ENCODE measurements at regions not wholly inside any gene's neighbourhood (a gene's known extent, or its start where the extent isn't known, plus 50 kb on each side); places are given as distances from the start of the nearest gene placed in this dataset.
"Not testable (repeated sequence)": the region's sequence is repeated elsewhere in the genome, so short reads cannot be mapped to it uniquely, and the experiment has no call there.

GRCh38 chr2:134009906-134010305 lies 244.0 kb upstream of the MGAT5 start:
- not testable (repeated sequence) for H3K36me3 ChIP-seq (ENCODE audit: insufficient read depth, low read length)

GRCh38 chr2:134011936-134012586 lies 241.8 kb upstream of the MGAT5 start:
- Histone ChIP-seq H3K27ac (ENCODE audit: low read depth, low read length) (no peak overlapping the region), H3K27me3 (ENCODE audit: insufficient read depth, low read length) (peaks cover 6% of the 10 kb centered on the region), H3K36me3 (ENCODE audit: insufficient read depth, low read length) (no peaks in the 10 kb centered on the region), H3K4me3 (ENCODE audit: low read depth, low read length) (no peak overlapping the region), H3K79me2 (ENCODE audit: control insufficient read depth, insufficient read depth, low read length, unreplicated experiment) (no peaks in the 10 kb centered on the region), H2AFZ (ENCODE audit: low read length, unreplicated experiment) (no peak overlapping the region), H3K4me1 (ENCODE audit: control insufficient read depth, insufficient read depth, low read length, unreplicated experiment) (no peaks in the 10 kb centered on the region)

More at GRCh38 chr2:134009906-134010305, 244.0 kb upstream of the MGAT5 start:
- H3K79me2 ChIP-seq (ENCODE audit: control insufficient read depth, insufficient read depth, low read length, unreplicated experiment); H3K4me3 ChIP-seq (ENCODE audit: low read depth, low read length); H2AFZ ChIP-seq (ENCODE audit: low read length, unreplicated experiment); H3K4me1 ChIP-seq (ENCODE audit: control insufficient read depth, insufficient read depth, low read length, unreplicated experiment); H3K27me3 ChIP-seq (ENCODE audit: insufficient read depth, low read length); H3K27ac ChIP-seq (ENCODE audit: low read depth, low read length): not testable (repeated sequence)

- no peak overlapping the region for H3K4me3 ChIP-seq (ENCODE audit: low read depth, low read length)
- H3K27me3 ChIP-seq (ENCODE audit: insufficient read depth, low read length): no peaks in the 10 kb centered on the region; the same call in 1 of the 2 replicates
- no peaks in the 10 kb centered on the region for H3K4me1 ChIP-seq (ENCODE audit: control insufficient read depth, insufficient read depth, low read length, unreplicated experiment)
- H2AFZ ChIP-seq (ENCODE audit: low read length, unreplicated experiment): no peak overlapping the region
- no peaks in the 10 kb centered on the region for H3K36me3 ChIP-seq (ENCODE audit: insufficient read depth, low read length)
- H3K27ac ChIP-seq (ENCODE audit: low read depth, low read length): no peak overlapping the region
- no peaks in the 10 kb centered on the region for H3K79me2 ChIP-seq (ENCODE audit: control insufficient read depth, insufficient read depth, low read length, unreplicated experiment)
These were observed 239.5 kb upstream of the MGAT5 start for GRCh38 chr2:134014196-134014960.

GRCh38 chr2:134019871-134020270 lies 234.0 kb upstream of the MGAT5 start:
- H3K36me3 ChIP-seq (ENCODE audit: insufficient read depth, low read length): no peaks in the 10 kb centered on the region
- H3K27ac ChIP-seq (ENCODE audit: low read depth, low read length): no peak overlapping the region
- H3K79me2 ChIP-seq (ENCODE audit: control insufficient read depth, insufficient read depth, low read length, unreplicated experiment): no peaks in the 10 kb centered on the region
- peaks cover 15% of the 10 kb centered on the region for H3K27me3 ChIP-seq (ENCODE audit: insufficient read depth, low read length)
- H3K4me1 ChIP-seq (ENCODE audit: control insufficient read depth, insufficient read depth, low read length, unreplicated experiment): no peaks in the 10 kb centered on the region
- H2AFZ ChIP-seq (ENCODE audit: low read length, unreplicated experiment): no peak overlapping the region
- no peak overlapping the region for H3K4me3 ChIP-seq (ENCODE audit: low read depth, low read length)

GRCh38 chr2:134020608-134021007 lies 233.3 kb upstream of the MGAT5 start:
- no peaks in the 10 kb centered on the region for H3K4me1 ChIP-seq (ENCODE audit: control insufficient read depth, insufficient read depth, low read length, unreplicated experiment)
- no peak overlapping the region for H3K4me3 ChIP-seq (ENCODE audit: low read depth, low read length)
- peaks cover 15% of the 10 kb centered on the region for H3K27me3 ChIP-seq (ENCODE audit: insufficient read depth, low read length)
- H3K36me3 ChIP-seq (ENCODE audit: insufficient read depth, low read length): no peaks in the 10 kb centered on the region
- no peaks in the 10 kb centered on the region for H3K79me2 ChIP-seq (ENCODE audit: control insufficient read depth, insufficient read depth, low read length, unreplicated experiment)
- no peak overlapping the region for H3K27ac ChIP-seq (ENCODE audit: low read depth, low read length)
- H2AFZ ChIP-seq (ENCODE audit: low read length, unreplicated experiment): no peak overlapping the region

GRCh38 chr2:134021830-134022524 lies 231.9 kb upstream of the MGAT5 start:
- Histone ChIP-seq H3K27ac (ENCODE audit: low read depth, low read length) (no peak overlapping the region), H2AFZ (ENCODE audit: low read length, unreplicated experiment) (no peak overlapping the region), H3K79me2 (ENCODE audit: control insufficient read depth, insufficient read depth, low read length, unreplicated experiment) (no peaks in the 10 kb centered on the region), H3K27me3 (ENCODE audit: insufficient read depth, low read length) (peaks cover 19% of the 10 kb centered on the region; the same call in 1 of the 2 replicates), H3K4me3 (ENCODE audit: low read depth, low read length) (no peak overlapping the region), H3K4me1 (ENCODE audit: control insufficient read depth, insufficient read depth, low read length, unreplicated experiment) (no peaks in the 10 kb centered on the region), H3K36me3 (ENCODE audit: insufficient read depth, low read length) (no peaks in the 10 kb centered on the region)

GRCh38 chr2:134023854-134024253 lies 230.0 kb upstream of the MGAT5 start:
- peaks cover 36% of the 10 kb centered on the region for H3K27me3 ChIP-seq (ENCODE audit: insufficient read depth, low read length)
- no peak overlapping the region for H3K27ac ChIP-seq (ENCODE audit: low read depth, low read length)
- H3K79me2 ChIP-seq (ENCODE audit: control insufficient read depth, insufficient read depth, low read length, unreplicated experiment): no peaks in the 10 kb centered on the region
- H3K4me1 ChIP-seq (ENCODE audit: control insufficient read depth, insufficient read depth, low read length, unreplicated experiment): no peaks in the 10 kb centered on the region
- no peak overlapping the region for H2AFZ ChIP-seq (ENCODE audit: low read length, unreplicated experiment)
- H3K4me3 ChIP-seq (ENCODE audit: low read depth, low read length): no peak overlapping the region
- no peaks in the 10 kb centered on the region for H3K36me3 ChIP-seq (ENCODE audit: insufficient read depth, low read length)

- Histone ChIP-seq H3K36me3 (ENCODE audit: insufficient read depth, low read length) (no peaks in the 10 kb centered on the region), H3K27ac (ENCODE audit: low read depth, low read length) (no peak overlapping the region), H3K27me3 (ENCODE audit: insufficient read depth, low read length) (peaks cover 72% of the 10 kb centered on the region), H3K79me2 (ENCODE audit: control insufficient read depth, insufficient read depth, low read length, unreplicated experiment) (no peaks in the 10 kb centered on the region), H3K4me1 (ENCODE audit: control insufficient read depth, insufficient read depth, low read length, unreplicated experiment) (no peaks in the 10 kb centered on the region), H3K4me3 (ENCODE audit: low read depth, low read length) (no peak overlapping the region), H2AFZ (ENCODE audit: low read length, unreplicated experiment) (no peak overlapping the region)
These were observed 225.9 kb upstream of the MGAT5 start for GRCh38 chr2:134027980-134028379.

GRCh38 chr2:134029418-134029817 lies 224.5 kb upstream of the MGAT5 start:
- H3K79me2 ChIP-seq (ENCODE audit: control insufficient read depth, insufficient read depth, low read length, unreplicated experiment): no peaks in the 10 kb centered on the region
- H3K27ac ChIP-seq (ENCODE audit: low read depth, low read length): no peak overlapping the region
- no peaks in the 10 kb centered on the region for H3K4me1 ChIP-seq (ENCODE audit: control insufficient read depth, insufficient read depth, low read length, unreplicated experiment)
- no peak overlapping the region for H3K4me3 ChIP-seq (ENCODE audit: low read depth, low read length)
- H3K27me3 ChIP-seq (ENCODE audit: insufficient read depth, low read length): peaks cover 69% of the 10 kb centered on the region
- no peak overlapping the region for H2AFZ ChIP-seq (ENCODE audit: low read length, unreplicated experiment)
- H3K36me3 ChIP-seq (ENCODE audit: insufficient read depth, low read length): no peaks in the 10 kb centered on the region

- Histone ChIP-seq H3K27ac (ENCODE audit: low read depth, low read length) (no peak overlapping the region), H3K4me1 (ENCODE audit: control insufficient read depth, insufficient read depth, low read length, unreplicated experiment) (no peaks in the 10 kb centered on the region), H3K27me3 (ENCODE audit: insufficient read depth, low read length) (peaks cover 64% of the 10 kb centered on the region), H3K4me3 (ENCODE audit: low read depth, low read length) (no peak overlapping the region), H3K36me3 (ENCODE audit: insufficient read depth, low read length) (no peaks in the 10 kb centered on the region), H2AFZ (ENCODE audit: low read length, unreplicated experiment) (no peak overlapping the region), H3K79me2 (ENCODE audit: control insufficient read depth, insufficient read depth, low read length, unreplicated experiment) (no peaks in the 10 kb centered on the region)
These were observed 222.3 kb upstream of the MGAT5 start for GRCh38 chr2:134031539-134031938.

All from ACC112 (cell line).